ENCODE measurements at regions not wholly inside any gene's neighbourhood (a gene's known extent, or its start where the extent isn't known, plus 50 kb on each side); places are given as distances from the start of the nearest gene placed in this dataset.

DNA sequence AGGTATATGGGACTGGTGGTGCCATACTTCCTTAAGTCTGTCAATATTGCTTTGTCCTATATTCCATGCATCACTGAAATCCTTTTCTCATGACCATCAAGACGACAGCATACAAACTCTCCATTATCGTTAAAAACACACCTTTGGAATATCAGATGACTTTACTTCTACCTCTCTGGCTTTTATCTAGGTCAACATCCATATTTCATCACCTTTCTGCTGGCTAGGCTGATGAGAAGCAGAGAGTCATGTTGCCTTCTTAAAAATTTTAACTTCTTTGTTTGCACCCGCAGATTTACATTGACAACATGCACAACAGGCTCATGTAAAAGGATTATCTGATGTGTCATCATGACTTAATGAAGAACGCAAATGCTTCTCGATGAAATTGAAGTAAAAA, 771.4 kb downstream of the OLFM4 start:
- H3K36me3 Mint-ChIP-seq (ENCODE audit: low read depth) = no peaks in the 10 kb centered on the region
- no peaks in the 10 kb centered on the region for H3K27me3 Mint-ChIP-seq
- H3K4me1 Mint-ChIP-seq = no peaks in the 10 kb centered on the region
- H3K9me3 Mint-ChIP-seq = peaks cover 7% of the 10 kb centered on the region
- H3K4me3 Mint-ChIP-seq = no peak overlapping the region
- ATAC-seq (replicated peaks) = no peak
- no peak overlapping the region for H3K27ac Mint-ChIP-seq

DNA sequence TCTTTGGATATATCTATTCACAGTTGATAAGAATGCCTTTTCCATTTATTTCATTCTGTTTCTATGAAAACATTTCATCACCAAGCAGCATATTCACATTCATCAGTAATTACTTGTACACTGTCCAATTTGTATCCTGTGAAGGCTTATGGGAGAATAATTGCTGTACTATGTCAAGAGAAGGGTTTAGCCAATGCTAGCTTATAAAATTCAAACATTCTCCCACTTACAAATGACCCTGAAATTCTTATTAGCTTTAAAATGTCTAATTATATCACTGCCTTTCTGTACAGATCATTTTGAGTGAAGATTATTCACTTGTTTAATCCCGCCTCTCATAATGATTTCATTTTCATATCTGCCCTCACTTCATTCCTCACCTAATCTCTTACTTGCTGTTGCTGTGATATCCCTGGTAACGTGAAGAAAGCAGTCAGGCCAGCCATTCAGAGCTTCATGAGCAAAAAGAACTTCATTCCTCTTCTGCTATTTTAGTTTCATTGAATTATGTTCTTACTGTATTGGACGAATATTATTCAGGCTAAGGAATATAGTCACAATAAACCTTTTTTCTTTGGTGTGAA, 778.7 kb downstream of the OLFM4 start:
- ATAC-seq (replicated peaks) = no peak
- Mint-ChIP-seq H3K27ac (no peak overlapping the region), H3K9me3 (peaks cover 20% of the 10 kb centered on the region), H3K36me3 (ENCODE audit: low read depth) (no peaks in the 10 kb centered on the region), H3K4me3 (no peak overlapping the region), H3K27me3 (no peaks in the 10 kb centered on the region), H3K4me1 (no peaks in the 10 kb centered on the region)

DNA sequence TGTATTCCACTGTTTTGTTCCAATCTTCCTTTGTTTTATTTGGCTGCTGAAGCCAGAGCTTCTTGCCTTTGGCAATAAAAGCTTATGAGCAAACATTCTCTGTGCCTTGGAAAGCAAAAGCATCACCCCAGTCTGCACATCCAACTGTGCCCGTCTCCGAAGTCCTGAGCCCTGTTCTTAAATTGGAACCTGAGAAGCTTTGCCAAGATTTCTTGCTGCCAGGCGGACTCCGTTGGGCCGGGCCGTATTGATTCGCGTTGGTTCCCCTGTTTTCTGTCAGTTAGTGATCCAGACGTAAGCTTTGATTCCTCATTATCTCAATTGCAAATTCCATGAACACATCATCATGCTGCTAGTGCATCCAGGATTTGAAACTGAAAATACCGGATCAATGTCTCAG, 793.0 kb downstream of the OLFM4 start:
- Mint-ChIP-seq H3K4me3 (no peak overlapping the region), H3K27ac (no peak overlapping the region), H3K36me3 (ENCODE audit: low read depth) (no peaks in the 10 kb centered on the region), H3K27me3 (no peaks in the 10 kb centered on the region), H3K9me3 (peaks cover 7% of the 10 kb centered on the region), H3K4me1 (no peaks in the 10 kb centered on the region)
- ATAC-seq (replicated peaks) = no peak

- H3K4me3 Mint-ChIP-seq = no peak overlapping the region
- no peak for ATAC-seq (replicated peaks)
- H3K9me3 Mint-ChIP-seq = peaks cover 5% of the 10 kb centered on the region
- no peaks in the 10 kb centered on the region for H3K27me3 Mint-ChIP-seq
- no peak overlapping the region for H3K27ac Mint-ChIP-seq
- no peaks in the 10 kb centered on the region for H3K36me3 Mint-ChIP-seq (ENCODE audit: low read depth)
- H3K4me1 Mint-ChIP-seq = no peaks in the 10 kb centered on the region
Measured at GRCh38 chr13:53822136-53822535, 793.5 kb downstream of the OLFM4 start.

GRCh38 chr13:53839461-53839860, 810.8 kb downstream of the OLFM4 start:
- Mint-ChIP-seq H3K27ac (no peak overlapping the region), H3K4me1 (no peaks in the 10 kb centered on the region), H3K4me3 (no peak overlapping the region), H3K36me3 (ENCODE audit: low read depth) (no peaks in the 10 kb centered on the region), H3K27me3 (no peaks in the 10 kb centered on the region), H3K9me3 (peaks cover 4% of the 10 kb centered on the region)
- no peak for ATAC-seq (replicated peaks)

GRCh38 chr13:53844473-53845146, 816.0 kb downstream of the OLFM4 start:
- Mint-ChIP-seq H3K27ac (no peak overlapping the region), H3K4me1 (no peaks in the 10 kb centered on the region), H3K36me3 (ENCODE audit: low read depth) (no peaks in the 10 kb centered on the region), H3K9me3 (peaks cover 11% of the 10 kb centered on the region), H3K4me3 (no peak overlapping the region), H3K27me3 (no peaks in the 10 kb centered on the region)
- no peak for ATAC-seq (replicated peaks)

- H3K9me3 Mint-ChIP-seq = peaks cover 15% of the 10 kb centered on the region
- H3K27ac Mint-ChIP-seq = no peak overlapping the region
- no peaks in the 10 kb centered on the region for H3K27me3 Mint-ChIP-seq
- H3K36me3 Mint-ChIP-seq (ENCODE audit: low read depth) = no peaks in the 10 kb centered on the region
- H3K4me1 Mint-ChIP-seq = no peaks in the 10 kb centered on the region
- H3K4me3 Mint-ChIP-seq = no peak overlapping the region
- no peak for ATAC-seq (replicated peaks)
Measured at GRCh38 chr13:53847502-53847901, 818.9 kb downstream of the OLFM4 start.

DNA sequence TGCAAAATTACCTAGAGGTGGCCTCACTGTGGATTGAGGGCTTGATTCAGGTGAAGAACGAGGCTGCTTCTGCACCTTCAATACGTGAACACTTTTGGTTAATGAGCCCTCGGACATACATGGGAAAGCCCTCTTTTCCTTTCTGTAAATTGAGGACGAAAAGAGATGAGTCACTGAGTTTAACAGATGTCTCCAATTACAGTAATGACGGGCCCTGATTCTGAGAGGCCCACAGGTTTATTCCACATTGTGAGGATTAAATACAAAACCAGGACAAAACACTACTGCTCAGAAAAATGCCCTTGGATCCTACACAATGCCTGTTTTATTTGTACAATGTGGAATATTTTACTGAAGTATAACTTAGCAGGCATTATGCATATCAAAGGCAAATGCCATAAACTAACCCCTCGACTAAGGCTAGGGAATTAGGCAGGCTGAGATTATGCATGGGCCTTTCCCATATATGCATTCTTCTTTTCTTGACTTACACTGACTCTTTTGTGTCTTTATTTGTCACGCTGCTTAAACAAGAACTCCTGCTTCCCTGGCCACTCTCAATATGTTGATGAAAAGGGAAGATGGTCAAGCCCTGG, 819.9 kb downstream of the OLFM4 start:
- ATAC-seq (replicated peaks) = no peak
- Mint-ChIP-seq H3K9me3 (peaks cover 11% of the 10 kb centered on the region), H3K4me1 (no peaks in the 10 kb centered on the region), H3K27ac (no peak overlapping the region), H3K27me3 (no peaks in the 10 kb centered on the region), H3K4me3 (no peak overlapping the region), H3K36me3 (ENCODE audit: low read depth) (no peaks in the 10 kb centered on the region)

- no peaks in the 10 kb centered on the region for H3K27me3 Mint-ChIP-seq
- H3K4me1 Mint-ChIP-seq = no peaks in the 10 kb centered on the region
- H3K27ac Mint-ChIP-seq = no peak overlapping the region
- peaks cover 24% of the 10 kb centered on the region for H3K9me3 Mint-ChIP-seq
- no peaks in the 10 kb centered on the region for H3K36me3 Mint-ChIP-seq (ENCODE audit: low read depth)
- no peak overlapping the region for H3K4me3 Mint-ChIP-seq
- no peak for ATAC-seq (replicated peaks)
Measured at GRCh38 chr13:53854321-53854720, 825.7 kb downstream of the OLFM4 start.

GRCh38 chr13:53856573-53857195, 828.1 kb downstream of the OLFM4 start:
- H3K27me3 Mint-ChIP-seq = no peaks in the 10 kb centered on the region
- no peaks in the 10 kb centered on the region for H3K36me3 Mint-ChIP-seq (ENCODE audit: low read depth)
- no peaks in the 10 kb centered on the region for H3K4me1 Mint-ChIP-seq
- no peak overlapping the region for H3K4me3 Mint-ChIP-seq
- H3K9me3 Mint-ChIP-seq = peaks cover 21% of the 10 kb centered on the region
- ATAC-seq (replicated peaks) = no peak
- H3K27ac Mint-ChIP-seq = no peak overlapping the region

GRCh38 chr13:53863520-53863919, 834.9 kb downstream of the OLFM4 start:
- Mint-ChIP-seq H3K9me3 (peaks cover 19% of the 10 kb centered on the region), H3K27me3 (no peaks in the 10 kb centered on the region), H3K4me3 (no peak overlapping the region), H3K4me1 (no peaks in the 10 kb centered on the region), H3K27ac (no peak overlapping the region), H3K36me3 (ENCODE audit: low read depth) (no peaks in the 10 kb centered on the region)
- no peak for ATAC-seq (replicated peaks)

DNA sequence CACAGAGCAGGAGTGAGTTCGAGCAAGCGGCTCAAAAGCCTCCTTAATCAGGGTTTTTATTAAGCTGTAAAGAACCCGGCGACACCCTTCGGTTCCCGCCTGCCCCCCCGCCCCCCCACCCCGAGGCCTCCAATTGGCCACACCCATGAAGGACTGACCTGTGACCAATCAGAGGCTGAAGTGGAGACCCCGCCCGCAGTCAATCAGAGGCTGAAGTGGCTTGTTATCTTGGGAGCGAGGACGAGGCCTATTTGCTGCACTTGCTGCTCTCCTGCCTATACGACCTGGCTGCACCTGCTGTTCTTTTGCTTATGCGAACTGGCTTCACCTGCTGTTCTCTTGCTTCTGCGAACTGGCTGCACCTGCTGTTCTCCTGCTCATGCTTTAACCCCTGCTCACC, 844.9 kb downstream of the OLFM4 start:
- H3K27me3 Mint-ChIP-seq = no peaks in the 10 kb centered on the region
- no peak for ATAC-seq (replicated peaks)
- H3K9me3 Mint-ChIP-seq = no peaks in the 10 kb centered on the region
- H3K36me3 Mint-ChIP-seq (ENCODE audit: low read depth) = no peaks in the 10 kb centered on the region
- H3K4me3 Mint-ChIP-seq = no peak overlapping the region
- H3K27ac Mint-ChIP-seq = no peak overlapping the region
- H3K4me1 Mint-ChIP-seq = no peaks in the 10 kb centered on the region

- H3K27ac Mint-ChIP-seq = no peak overlapping the region
- no peaks in the 10 kb centered on the region for H3K36me3 Mint-ChIP-seq (ENCODE audit: low read depth)
- H3K9me3 Mint-ChIP-seq = peaks cover 7% of the 10 kb centered on the region
- ATAC-seq (replicated peaks) = no peak
- no peak overlapping the region for H3K4me3 Mint-ChIP-seq
- H3K27me3 Mint-ChIP-seq = no peaks in the 10 kb centered on the region
- no peaks in the 10 kb centered on the region for H3K4me1 Mint-ChIP-seq
Measured at GRCh38 chr13:53878861-53879260, 850.2 kb downstream of the OLFM4 start.

GRCh38 chr13:53885997-53886396, 857.4 kb downstream of the OLFM4 start:
- no peaks in the 10 kb centered on the region for H3K27me3 Mint-ChIP-seq
- H3K27ac Mint-ChIP-seq = no peak overlapping the region
- ATAC-seq (replicated peaks) = no peak
- no peaks in the 10 kb centered on the region for H3K4me1 Mint-ChIP-seq
- no peaks in the 10 kb centered on the region for H3K36me3 Mint-ChIP-seq (ENCODE audit: low read depth)
- H3K9me3 Mint-ChIP-seq = peaks cover 3% of the 10 kb centered on the region
- H3K4me3 Mint-ChIP-seq = no peak overlapping the region

DNA sequence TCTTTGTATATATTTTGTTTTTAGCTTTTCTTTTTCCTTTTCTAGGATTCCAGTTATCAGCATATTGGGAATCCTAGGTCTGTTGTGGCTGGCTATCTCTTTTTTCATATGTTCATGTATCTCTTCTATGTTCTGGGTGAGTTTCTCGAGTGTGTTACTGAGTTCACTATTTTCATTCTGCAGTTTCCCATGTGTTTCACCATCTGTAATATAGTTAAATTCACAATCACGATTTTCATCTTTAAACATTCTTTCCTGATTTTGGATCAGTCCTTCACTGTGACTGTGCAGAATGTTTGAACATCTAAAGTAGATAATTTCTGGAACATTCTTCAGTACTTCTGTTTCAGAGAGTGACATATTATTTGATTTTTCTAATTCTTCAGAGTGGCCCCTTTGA, 862.1 kb downstream of the OLFM4 start:
- no peaks in the 10 kb centered on the region for H3K36me3 Mint-ChIP-seq (ENCODE audit: low read depth)
- H3K9me3 Mint-ChIP-seq = peaks cover 4% of the 10 kb centered on the region
- no peaks in the 10 kb centered on the region for H3K27me3 Mint-ChIP-seq
- no peaks in the 10 kb centered on the region for H3K4me1 Mint-ChIP-seq
- no peak for ATAC-seq (replicated peaks)
- H3K27ac Mint-ChIP-seq = no peak overlapping the region
- no peak overlapping the region for H3K4me3 Mint-ChIP-seq
